GM12865 (cell line): ENCODE measurements at regions not wholly inside any gene's neighbourhood (a gene's known extent, or its start where the extent isn't known, plus 50 kb on each side); places are given as distances from the start of the nearest gene placed in this dataset.
"Not testable (repeated sequence)": the region's sequence is repeated elsewhere in the genome, so short reads cannot be mapped to it uniquely, and the experiment has no call there.

Source experiments
- DNase-seq: peaks from one replicate; pipeline ENCODE4 v3.0.0; 2010; ENCODE audit warnings: low read depth
- H3K4me3 ChIP-seq: 2 replicates; pipeline ENCODE4 v1.5.1; 2011; ENCODE audit warnings: mild to moderate bottlenecking, low read depth, low read length, control low read depth
- TF ChIP-seq, protein P1 (sequence below): IDR thresholded peaks from 2 replicates; pipeline ENCODE4 v1.5.1; 2011; ENCODE audit warnings: low read length, control low read depth, low read depth, inconsistent platforms; ENCODE audit not compliant: insufficient read depth; ENCODE audit errors: missing control alignments

- peak; percentile 80 for DNase-seq
- not testable (repeated sequence) for H3K4me3 ChIP-seq
- TF ChIP-seq, protein P1, sequence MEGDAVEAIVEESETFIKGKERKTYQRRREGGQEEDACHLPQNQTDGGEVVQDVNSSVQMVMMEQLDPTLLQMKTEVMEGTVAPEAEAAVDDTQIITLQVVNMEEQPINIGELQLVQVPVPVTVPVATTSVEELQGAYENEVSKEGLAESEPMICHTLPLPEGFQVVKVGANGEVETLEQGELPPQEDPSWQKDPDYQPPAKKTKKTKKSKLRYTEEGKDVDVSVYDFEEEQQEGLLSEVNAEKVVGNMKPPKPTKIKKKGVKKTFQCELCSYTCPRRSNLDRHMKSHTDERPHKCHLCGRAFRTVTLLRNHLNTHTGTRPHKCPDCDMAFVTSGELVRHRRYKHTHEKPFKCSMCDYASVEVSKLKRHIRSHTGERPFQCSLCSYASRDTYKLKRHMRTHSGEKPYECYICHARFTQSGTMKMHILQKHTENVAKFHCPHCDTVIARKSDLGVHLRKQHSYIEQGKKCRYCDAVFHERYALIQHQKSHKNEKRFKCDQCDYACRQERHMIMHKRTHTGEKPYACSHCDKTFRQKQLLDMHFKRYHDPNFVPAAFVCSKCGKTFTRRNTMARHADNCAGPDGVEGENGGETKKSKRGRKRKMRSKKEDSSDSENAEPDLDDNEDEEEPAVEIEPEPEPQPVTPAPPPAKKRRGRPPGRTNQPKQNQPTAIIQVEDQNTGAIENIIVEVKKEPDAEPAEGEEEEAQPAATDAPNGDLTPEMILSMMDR, result peak; percentile 65
Measured at GRCh38 chr17:30719131-30719973, 105.1 kb downstream of the CRLF3 start.

DNA sequence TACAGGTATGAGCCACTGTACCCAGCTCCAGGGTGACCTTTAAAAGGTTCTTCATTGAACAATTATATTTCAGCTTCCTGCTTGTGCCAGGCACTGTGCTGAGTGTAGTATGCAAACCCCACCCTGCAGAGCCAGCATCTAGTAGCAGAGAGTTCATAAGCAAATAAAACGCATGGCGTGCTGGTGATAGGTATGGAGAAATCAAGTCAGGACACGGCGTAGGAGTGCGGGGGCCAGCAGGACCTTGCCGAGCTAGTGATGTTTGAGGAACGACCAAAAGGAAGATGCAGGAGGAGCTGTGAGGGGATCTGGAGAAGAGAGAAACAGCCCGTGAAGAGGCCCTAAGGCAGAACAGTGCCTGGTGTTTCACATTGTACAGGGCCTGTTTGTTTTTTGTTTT, 105.8 kb downstream of the CRLF3 start:
- not testable (repeated sequence) for H3K4me3 ChIP-seq, DNase-seq

- not testable (repeated sequence) for DNase-seq, H3K4me3 ChIP-seq
Measured at GRCh38 chr17:30718099-30718447, 106.4 kb downstream of the CRLF3 start.

GRCh38 chr17:30717291-30718098, 107.0 kb downstream of the CRLF3 start:
- TF ChIP-seq, protein P1, result no peak
- no peak for DNase-seq
- no peak overlapping the region for H3K4me3 ChIP-seq

DNA sequence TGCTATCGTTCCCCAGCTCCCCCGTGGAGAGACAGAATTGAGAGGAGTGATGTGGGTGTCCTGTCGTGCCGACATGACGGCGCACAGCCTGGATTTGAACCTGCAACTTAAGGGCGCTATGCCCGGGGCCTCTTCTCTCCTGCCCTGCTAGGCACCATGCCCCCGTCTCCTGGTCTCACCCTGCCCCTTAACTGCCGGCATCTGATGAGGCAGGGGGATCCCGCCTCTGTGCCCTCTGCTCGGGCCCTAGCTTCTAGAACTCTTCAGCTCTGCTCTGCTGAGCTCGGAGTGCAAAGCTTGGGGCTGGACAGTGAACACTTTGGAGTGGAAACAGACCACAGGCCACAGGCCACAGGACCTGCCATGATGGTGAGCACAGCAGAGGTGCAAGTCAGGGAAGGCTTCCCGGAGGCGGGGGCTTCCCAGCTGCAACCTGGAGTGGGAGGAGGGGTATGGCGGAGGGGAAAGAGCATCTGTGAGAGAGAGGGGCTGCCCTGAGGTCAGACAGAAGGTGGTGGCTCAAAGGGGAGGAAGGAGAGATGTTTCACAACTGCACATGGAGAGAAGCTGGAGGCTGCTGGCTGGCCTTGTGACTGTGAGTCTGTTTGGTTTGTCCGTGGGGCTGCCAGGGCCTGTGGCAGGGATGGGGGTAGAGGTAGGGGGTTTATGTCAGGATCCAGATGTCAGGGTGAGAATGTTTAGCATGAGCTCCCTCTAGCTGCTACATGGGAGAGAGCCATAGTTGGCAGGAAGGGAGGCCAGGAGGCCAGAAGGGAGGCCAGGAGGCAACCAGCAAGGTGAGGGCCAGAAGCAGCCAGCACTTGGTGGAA, 107.8 kb downstream of the CRLF3 start:
- no peak for DNase-seq
- no peak overlapping the region for H3K4me3 ChIP-seq
- TF ChIP-seq, protein P1, result no peak

DNA sequence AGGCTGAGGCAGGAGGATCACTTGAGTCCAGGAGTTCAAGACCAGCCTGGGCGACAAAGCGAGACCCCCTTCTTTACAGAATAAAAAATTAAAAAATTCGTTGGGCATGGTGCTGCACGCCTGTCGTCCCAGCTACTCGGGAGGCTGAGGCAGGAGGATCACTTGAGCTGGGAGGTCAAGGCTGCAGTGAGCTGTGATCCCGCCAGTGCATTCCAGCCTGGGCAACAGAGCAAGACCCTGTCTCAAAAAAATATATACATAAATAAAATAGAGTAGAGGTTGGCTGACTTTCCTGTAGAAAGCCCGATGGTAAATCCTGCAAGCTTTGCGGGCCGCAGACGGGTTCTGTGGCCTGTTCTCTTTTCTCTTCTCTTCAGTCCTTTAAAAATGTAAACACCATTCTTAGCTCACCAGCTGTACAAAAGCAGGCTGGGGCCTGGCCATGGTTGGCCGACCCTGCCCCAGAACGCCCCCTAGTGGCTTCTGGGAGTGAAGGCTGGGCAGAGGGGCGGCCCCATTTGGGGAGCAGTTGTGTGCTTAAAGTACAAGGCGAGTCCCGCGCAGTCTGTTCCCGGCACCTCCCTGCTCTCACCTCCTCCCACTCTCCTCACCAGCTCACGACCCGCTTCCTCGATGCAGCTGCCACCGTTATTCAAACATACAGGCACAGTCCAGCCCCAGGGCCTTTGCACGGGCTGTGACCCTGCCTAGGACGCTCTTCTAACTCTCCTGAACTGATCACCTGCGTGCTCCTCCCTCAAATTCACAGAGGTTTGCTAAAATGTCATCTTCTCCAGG, 109.5 kb downstream of the CRLF3 start:
- DNase-seq, result peak; percentile 73
- not testable (repeated sequence) for H3K4me3 ChIP-seq
- TF ChIP-seq, protein P1, result peak; percentile 68

- not testable (repeated sequence) for DNase-seq, H3K4me3 ChIP-seq
Measured at GRCh38 chr17:30713805-30714204, 110.7 kb downstream of the CRLF3 start.

GRCh38 chr17:30712859-30713258, 111.6 kb downstream of the CRLF3 start:
- not testable (repeated sequence) for DNase-seq

DNA sequence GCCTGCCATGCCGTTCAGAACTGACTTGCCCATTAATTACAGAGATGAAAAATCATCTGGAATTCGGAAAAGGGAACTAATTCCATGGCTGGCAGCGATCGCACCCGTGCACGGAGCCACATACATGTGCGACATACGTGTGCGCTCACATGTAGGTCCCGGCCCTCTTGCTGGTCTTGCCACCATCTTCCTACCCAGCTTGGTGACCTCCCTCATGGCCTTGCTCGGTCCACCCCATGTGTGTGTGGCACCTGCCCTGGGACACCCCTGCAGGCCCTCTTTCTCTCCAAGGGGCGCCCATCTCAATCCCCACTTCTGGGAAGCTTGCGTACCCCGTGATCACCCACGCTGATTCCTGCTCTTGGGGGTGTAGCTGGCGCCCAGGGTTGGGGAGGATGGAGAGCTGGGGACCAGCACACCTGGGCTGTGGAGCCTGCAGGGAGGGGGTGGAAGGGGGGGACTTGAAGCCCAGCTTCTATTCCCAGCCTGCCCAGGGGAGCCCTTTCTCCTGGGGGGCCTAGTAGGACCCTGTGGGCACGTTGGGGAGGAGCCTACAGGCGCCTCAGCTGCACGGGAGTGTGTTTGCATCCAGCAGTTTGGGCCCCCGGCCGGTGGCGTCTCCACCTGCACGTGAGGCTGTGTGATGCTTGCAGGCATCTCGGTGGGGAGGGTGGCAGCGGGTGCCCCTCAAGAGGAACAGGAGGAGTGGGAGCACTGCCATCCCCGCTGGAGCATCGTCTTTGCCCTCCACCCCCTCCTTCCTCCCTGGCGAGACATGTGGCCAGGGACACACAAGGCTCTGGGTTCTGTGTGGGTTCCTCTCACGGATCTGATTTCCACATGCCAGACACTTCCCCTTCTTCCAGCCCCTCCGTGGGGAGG, 112.6 kb downstream of the CRLF3 start:
- not testable (repeated sequence) for DNase-seq, H3K4me3 ChIP-seq

More at GRCh38 chr17:30712859-30713258, 111.6 kb downstream of the CRLF3 start:
- not testable (repeated sequence) for H3K4me3 ChIP-seq

- H3K4me3 ChIP-seq, DNase-seq: not testable (repeated sequence)
Measured at GRCh38 chr17:30711176-30711575, 113.3 kb downstream of the CRLF3 start.

- not testable (repeated sequence) for DNase-seq
- H3K4me3 ChIP-seq, result peak overlapping the region; percentile 57
Measured at GRCh38 chr17:30710276-30711088, 114.0 kb downstream of the CRLF3 start.
